Activated CD8-positive, alpha-beta T cell treated with anti-CD3 and anti-CD28 coated beads, Interleukin-2, amount 10 ng/mL, durations not matched to agents 7 days and 5 days (primary cell): ENCODE measurements at regions not wholly inside any gene's neighbourhood (a gene's known extent, or its start where the extent isn't known, plus 50 kb on each side); places are given as distances from the start of the nearest gene placed in this dataset.
"Not testable (repeated sequence)": the region's sequence is repeated elsewhere in the genome, so short reads cannot be mapped to it uniquely, and the experiment has no call there.

Source experiments
- ATAC-seq: fragments of 150-1000 bp; cut with Tn5 transposase; one replicate; pipeline ENCODE4 v1.10.0; 2021; ENCODE audit warnings: moderate library complexity
- CTCF ChIA-PET: fragments of 350-600 bp; sonication (Branson Sonifier 250); formaldehyde crosslinking; loops from one replicate; lab custom pipeline; 2021; ENCODE audit warnings: antibody characterized with exemption; lab: Charles Lee
- POLR2A ChIA-PET: fragments of 350-600 bp; sonication (Branson Sonifier 250); formaldehyde crosslinking; loops from one replicate; lab custom pipeline; 2021; ENCODE audit warnings: antibody characterized with exemption; lab: Charles Lee
- DNase-seq: peaks from one replicate; pipeline ENCODE4 v3.0.0-alpha.2; 2020
- H3K27ac Mint-ChIP-seq: one replicate; pipeline ENCODE4 v1.8.0; 2021; ENCODE audit warnings: mild to moderate bottlenecking, mixed read lengths
- H3K27me3 Mint-ChIP-seq: one replicate; pipeline ENCODE4 v1.8.0; 2021; ENCODE audit warnings: low read depth, mixed read lengths
- H3K36me3 Mint-ChIP-seq: one replicate; pipeline ENCODE4 v1.8.0; 2021; ENCODE audit warnings: low read depth, mixed read lengths
- H3K4me1 Mint-ChIP-seq: one replicate; pipeline ENCODE4 v1.8.0; 2021; ENCODE audit warnings: low read depth, mixed read lengths
- H3K4me3 Mint-ChIP-seq: one replicate; pipeline ENCODE4 v1.8.0; 2021; ENCODE audit warnings: mild to moderate bottlenecking, mixed read lengths
- H3K9me3 Mint-ChIP-seq: one replicate; pipeline ENCODE4 v1.8.0; 2022; ENCODE audit warnings: mixed read lengths; ENCODE audit not compliant: insufficient read depth

DNA sequence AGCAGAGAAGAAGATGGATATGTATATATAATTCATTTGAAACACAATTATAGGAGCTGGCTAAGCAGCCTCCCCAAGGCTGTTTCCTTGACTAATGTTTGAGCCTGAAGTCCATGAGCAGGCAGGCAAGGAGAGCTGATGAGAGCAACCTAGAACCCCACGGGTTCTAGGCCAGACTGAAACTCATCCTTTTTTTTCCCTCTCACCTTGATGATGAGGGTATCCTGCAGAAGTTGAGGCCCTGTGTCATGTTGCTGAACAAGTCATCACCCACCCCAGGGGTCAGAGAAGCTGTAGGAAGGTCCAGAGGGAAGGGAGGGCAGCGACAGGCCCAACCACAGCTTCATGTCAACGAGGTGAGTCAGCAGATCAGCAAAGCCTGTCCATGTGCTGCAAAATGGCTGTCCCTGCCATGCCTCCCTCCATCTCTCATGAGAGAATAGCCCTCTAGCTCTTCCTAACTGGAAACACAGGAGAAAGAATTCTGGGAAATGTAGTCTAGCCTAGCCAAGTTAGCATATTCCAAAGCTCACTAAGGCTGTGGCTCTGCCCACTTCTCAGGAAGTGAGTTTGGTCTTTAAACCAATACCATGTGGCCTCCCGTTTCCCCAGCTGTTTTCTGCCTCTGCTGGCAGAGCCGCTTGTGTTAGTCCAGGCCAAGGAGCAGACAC is 91.3 kb upstream of the DTNBP1 start:
- ChIA-PET CTCF (no interaction called here), POLR2A (no interaction called here)
- no peaks in the 10 kb centered on the region for H3K36me3 Mint-ChIP-seq
- DNase-seq = no peak
- peaks cover 7% of the 10 kb centered on the region for H3K27me3 Mint-ChIP-seq
- H3K27ac Mint-ChIP-seq = no peak overlapping the region
- H3K4me3 Mint-ChIP-seq = no peak overlapping the region
- no peaks in the 10 kb centered on the region for H3K4me1 Mint-ChIP-seq
- no peaks in the 10 kb centered on the region for H3K9me3 Mint-ChIP-seq
- ATAC-seq = no peak

DNA sequence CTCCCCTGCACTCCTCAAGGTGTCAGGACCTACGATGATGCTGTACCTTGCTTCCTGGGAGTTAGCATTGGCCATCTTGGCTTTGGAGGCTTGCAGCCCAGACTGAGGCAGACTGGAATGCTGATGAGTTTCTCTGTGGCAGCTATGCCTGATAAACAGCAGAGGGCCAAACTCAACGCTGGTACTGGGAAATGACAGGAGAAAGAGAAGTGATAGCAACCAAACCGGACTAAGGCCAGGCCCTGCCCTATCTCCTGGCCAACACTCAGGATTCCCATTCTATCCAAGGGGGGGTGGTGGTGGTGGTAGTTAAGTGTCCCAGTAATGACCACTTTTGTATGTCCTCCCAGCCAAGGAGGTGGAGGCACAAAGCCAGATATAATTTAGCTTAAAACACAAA is 90.0 kb upstream of the DTNBP1 start:
- ChIA-PET CTCF (no interaction called here), POLR2A (interaction anchor here (0.9 kb wide), 1 partner anchor 28 kb away, joined by 3 read pairs; no protein-coding TSS in a partner anchor)
- no peak overlapping the region for H3K27ac Mint-ChIP-seq
- H3K27me3 Mint-ChIP-seq = peaks cover 7% of the 10 kb centered on the region
- no peaks in the 10 kb centered on the region for H3K4me1 Mint-ChIP-seq
- no peaks in the 10 kb centered on the region for H3K36me3 Mint-ChIP-seq
- H3K4me3 Mint-ChIP-seq = no peak overlapping the region
- ATAC-seq = no peak
- no peaks in the 10 kb centered on the region for H3K9me3 Mint-ChIP-seq
- DNase-seq = no peak

DNA sequence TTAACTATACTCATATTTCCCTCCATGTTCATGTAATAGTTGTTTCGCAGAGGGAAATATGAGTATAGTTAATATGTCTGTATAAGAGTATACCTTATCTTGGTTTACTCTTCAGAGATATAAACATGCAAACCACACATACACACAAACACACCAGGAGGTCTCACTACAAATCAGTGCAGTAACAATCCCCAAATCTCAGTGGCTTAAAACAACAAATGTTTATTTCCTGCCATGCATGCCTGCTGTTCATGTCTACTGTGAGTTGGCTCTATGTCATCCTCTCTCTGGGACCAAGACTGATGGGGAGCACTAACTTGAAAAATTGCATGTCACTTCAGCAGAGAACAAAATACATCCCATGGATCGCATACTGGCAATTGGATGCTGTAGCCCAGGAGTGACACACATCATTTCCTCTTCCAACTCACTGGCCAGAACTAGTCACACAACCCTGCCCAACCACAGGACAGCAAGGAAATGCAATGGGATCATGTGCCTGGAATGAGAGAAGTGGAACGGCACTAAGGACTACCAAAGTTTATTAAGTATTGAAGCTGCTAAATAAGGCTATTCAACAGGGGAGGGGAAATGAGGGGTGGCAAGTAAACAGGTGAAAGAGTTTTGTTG is 89.0 kb upstream of the DTNBP1 start:
- Mint-ChIP-seq H3K27ac (no peak overlapping the region), H3K36me3 (no peaks in the 10 kb centered on the region), H3K27me3 (peaks cover 8% of the 10 kb centered on the region), H3K4me3 (no peak overlapping the region), H3K9me3 (no peaks in the 10 kb centered on the region), H3K4me1 (no peaks in the 10 kb centered on the region)
- ATAC-seq (no peak), DNase-seq (no peak)
- ChIA-PET CTCF (no interaction called here), POLR2A (interaction anchor here (0.9 kb wide), 1 partner anchor 27 kb away, joined by 3 read pairs; no protein-coding TSS in a partner anchor)

DNA sequence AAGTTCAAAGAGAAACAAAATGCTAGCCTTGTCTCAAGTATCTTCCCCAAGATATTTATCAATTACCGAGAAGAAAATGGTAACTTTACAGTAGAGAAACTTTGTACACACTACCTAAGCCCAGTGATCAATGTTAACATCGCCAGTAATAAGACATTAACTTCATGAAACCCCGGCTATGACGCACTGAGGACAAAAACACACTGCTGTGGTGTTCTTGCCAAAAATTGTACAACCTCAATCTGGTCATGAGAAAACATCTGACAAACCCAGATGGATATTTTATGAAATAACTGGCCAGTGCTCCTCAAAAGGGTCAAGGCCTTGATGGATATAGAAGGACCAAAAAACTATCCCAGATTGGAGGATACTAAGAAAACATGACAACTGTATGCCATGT is 85.5 kb upstream of the DTNBP1 start:
- no peak overlapping the region for H3K27ac Mint-ChIP-seq
- no peaks in the 10 kb centered on the region for H3K36me3 Mint-ChIP-seq
- ChIA-PET POLR2A (no interaction called here), CTCF (no interaction called here)
- no peak overlapping the region for H3K4me3 Mint-ChIP-seq
- DNase-seq (no peak), ATAC-seq (no peak)
- H3K9me3 Mint-ChIP-seq = no peaks in the 10 kb centered on the region
- no peaks in the 10 kb centered on the region for H3K4me1 Mint-ChIP-seq
- peaks cover 8% of the 10 kb centered on the region for H3K27me3 Mint-ChIP-seq

DNA sequence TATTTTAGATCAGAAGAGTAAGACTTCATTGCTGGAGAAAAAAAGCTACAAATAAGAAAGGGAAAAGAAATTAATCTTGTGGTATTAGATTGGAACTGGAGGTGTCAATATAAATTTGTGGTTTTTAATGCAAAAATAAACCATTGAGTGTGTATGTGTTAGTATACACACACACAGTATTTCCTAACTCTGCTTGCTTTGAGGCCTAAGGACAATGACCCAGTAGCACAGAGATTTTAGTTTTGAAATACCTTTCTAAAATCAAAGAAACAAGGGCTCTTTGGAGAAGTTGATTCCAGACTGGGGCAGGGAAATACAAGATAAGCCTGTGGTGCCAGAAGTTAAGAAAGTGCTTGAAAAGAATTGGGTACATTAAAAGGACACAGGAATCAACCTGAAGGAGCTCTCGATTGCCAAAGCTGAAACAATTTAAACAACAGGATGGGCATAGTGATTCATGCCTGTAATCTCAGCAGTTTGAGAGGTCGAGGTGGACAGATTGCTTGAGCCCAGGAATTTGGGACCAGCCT is 84.6 kb upstream of the DTNBP1 start:
- Mint-ChIP-seq H3K9me3 (no peaks in the 10 kb centered on the region), H3K4me3 (no peak overlapping the region), H3K27ac (no peak overlapping the region), H3K27me3 (peaks cover 12% of the 10 kb centered on the region), H3K36me3 (no peaks in the 10 kb centered on the region), H3K4me1 (no peaks in the 10 kb centered on the region)
- POLR2A ChIA-PET = no interaction called here
- CTCF ChIA-PET = interaction anchor here (1.4 kb wide), 1 partner anchor 458 kb away, joined by 3 read pairs; no protein-coding TSS in a partner anchor
- DNase-seq (no peak), ATAC-seq (no peak)

DNA sequence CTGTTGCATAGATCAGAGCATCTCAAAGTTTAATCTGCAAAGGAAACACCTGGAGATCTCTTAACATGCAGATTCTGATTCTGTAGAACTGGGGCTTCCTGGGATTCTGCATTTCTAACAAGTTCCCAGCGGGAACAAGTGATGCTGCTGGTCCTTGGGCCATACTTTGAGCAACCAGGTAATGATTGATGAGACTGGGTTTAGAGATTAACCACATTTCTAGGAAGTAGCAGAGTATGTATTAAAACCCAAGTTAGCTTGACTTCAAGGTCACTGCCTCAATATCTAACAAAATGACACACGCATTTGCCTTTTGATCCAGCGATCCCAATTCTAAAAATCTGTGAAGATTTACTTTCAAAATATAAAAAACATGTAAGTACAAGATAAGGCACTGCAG is 83.0 kb upstream of the DTNBP1 start:
- Mint-ChIP-seq H3K36me3 (no peaks in the 10 kb centered on the region), H3K9me3 (no peaks in the 10 kb centered on the region), H3K4me1 (no peaks in the 10 kb centered on the region), H3K27me3 (peaks cover 5% of the 10 kb centered on the region), H3K27ac (no peak overlapping the region), H3K4me3 (no peak overlapping the region)
- DNase-seq = no peak
- CTCF ChIA-PET = no interaction called here
- no peak for ATAC-seq
- POLR2A ChIA-PET = no interaction called here

DNA sequence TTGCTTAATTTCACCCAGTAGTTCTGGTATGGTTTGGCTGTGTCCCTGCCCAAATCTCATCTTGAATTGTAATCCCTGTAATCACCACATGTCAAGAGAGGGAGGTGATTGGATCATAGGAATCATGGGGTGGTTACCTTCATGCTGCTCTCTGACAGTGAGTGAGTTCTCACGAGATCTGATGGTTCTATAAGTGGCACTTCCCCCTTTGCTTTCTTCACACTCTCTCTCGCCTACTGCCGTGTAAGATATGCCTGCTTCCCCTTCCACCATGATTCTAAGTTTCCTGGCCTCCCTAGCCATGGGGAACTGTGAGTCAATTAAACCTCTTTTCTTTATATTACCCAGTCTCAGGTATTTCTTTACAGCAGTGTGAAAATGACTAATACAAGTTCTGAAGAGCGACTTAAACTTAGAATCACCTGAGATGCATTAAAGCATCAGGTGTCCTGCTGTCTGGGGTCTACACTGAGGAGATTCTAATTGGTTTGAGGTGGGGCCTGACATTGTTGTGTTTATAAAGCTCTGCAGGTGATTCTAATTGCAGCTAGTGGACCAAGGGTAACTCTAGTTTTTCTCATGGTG is 82.1 kb upstream of the DTNBP1 start:
- no peaks in the 10 kb centered on the region for H3K4me1 Mint-ChIP-seq
- ChIA-PET POLR2A (no interaction called here), CTCF (no interaction called here)
- no peaks in the 10 kb centered on the region for H3K36me3 Mint-ChIP-seq
- H3K9me3 Mint-ChIP-seq = no peaks in the 10 kb centered on the region
- ATAC-seq (no peak), DNase-seq (no peak)
- no peak overlapping the region for H3K27ac Mint-ChIP-seq
- H3K4me3 Mint-ChIP-seq = no peak overlapping the region
- peaks cover 5% of the 10 kb centered on the region for H3K27me3 Mint-ChIP-seq

DNA sequence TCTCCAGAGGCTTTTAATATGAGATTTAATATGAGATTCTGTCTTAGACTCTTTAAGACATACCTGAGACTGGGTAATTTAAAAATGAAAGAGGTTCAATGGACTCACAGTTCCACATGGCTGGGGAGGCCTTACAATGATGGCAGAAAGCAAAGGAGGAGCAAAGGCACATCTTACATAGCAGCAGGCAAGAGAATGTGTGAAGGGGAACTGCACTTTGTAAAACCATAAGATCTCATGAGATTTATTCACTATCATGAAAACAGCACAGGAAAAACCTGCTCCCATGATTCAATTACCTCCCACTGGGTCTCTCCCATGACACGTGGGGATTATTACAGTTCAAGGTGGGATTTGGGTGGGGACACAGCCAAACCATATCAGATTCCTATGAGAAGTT is 79.2 kb upstream of the DTNBP1 start:
- H3K4me3 Mint-ChIP-seq, H3K36me3 Mint-ChIP-seq, DNase-seq, H3K4me1 Mint-ChIP-seq, H3K27me3 Mint-ChIP-seq, POLR2A ChIA-PET, H3K9me3 Mint-ChIP-seq, H3K27ac Mint-ChIP-seq, ATAC-seq, CTCF ChIA-PET: not testable (repeated sequence)

DNA sequence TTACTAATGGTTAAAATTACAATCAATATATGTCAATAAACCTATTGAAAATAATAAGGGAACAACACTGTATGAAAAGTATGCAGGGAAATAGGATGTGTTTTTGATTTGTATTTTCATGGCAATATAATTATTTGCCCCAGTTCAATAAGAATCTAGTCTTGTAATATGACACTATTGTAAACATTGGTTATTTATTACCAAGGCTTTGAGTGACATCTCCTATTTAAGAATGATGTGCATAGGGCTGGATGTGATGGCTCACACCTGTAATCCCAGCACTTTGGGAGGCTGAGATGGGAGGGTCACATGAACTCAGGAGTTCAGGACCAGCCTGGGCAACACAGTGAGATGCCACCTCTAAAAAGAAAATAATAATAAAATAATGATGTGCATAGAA is 78.6 kb upstream of the DTNBP1 start:
- Mint-ChIP-seq H3K36me3 (no peaks in the 10 kb centered on the region), H3K27me3 (peaks cover 4% of the 10 kb centered on the region), H3K9me3 (no peaks in the 10 kb centered on the region), H3K27ac (no peak overlapping the region), H3K4me3 (no peak overlapping the region), H3K4me1 (no peaks in the 10 kb centered on the region)
- ChIA-PET CTCF (no interaction called here), POLR2A (no interaction called here)
- no peak for ATAC-seq
- no peak for DNase-seq

DNA sequence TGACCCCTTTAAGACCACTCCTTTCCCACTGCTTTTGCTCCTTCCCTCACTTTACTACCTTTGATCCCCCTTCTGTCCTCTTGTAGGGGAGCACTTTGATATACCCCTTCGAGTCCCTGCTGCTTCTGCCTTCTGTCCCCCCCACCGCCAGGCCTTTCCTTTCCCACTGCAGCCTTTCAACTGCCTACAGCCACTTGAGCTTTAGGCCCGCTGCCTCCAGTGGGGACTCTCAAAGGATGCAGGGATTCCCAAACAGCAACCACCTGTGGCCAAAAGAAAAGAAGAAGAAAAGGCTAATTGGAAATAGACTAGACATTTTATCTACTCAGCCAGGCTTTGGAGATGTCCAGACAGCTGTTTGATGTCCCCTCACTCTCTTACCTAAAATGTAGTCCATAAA is 77.0 kb upstream of the DTNBP1 start:
- H3K9me3 Mint-ChIP-seq = no peaks in the 10 kb centered on the region
- ChIA-PET POLR2A (no interaction called here), CTCF (no interaction called here)
- peaks cover 4% of the 10 kb centered on the region for H3K27me3 Mint-ChIP-seq
- ATAC-seq = no peak
- no peak overlapping the region for H3K27ac Mint-ChIP-seq
- H3K36me3 Mint-ChIP-seq = no peaks in the 10 kb centered on the region
- H3K4me1 Mint-ChIP-seq = peaks cover 12% of the 10 kb centered on the region
- no peak overlapping the region for H3K4me3 Mint-ChIP-seq
- DNase-seq = no peak

DNA sequence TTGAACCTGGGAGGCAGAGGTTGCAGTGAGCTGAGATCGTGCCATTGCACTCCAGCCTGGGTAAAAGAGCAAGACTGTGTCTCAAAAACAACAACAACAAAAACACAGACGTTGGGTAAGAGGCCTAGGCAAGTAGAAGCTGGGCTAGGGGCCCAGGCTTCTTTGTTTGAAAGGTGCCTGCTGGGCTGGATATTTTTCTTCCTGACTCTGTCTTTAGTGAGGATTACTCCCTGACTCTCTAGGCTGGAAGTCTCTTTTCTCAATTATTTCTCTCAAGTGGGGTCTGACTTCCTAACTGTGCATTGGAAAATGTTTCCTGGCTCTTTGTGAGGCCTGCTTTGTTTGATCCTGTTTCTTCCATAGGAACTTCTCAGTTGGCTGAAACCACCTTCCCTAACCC is 76.5 kb upstream of the DTNBP1 start:
- Mint-ChIP-seq H3K4me1 (peaks cover 14% of the 10 kb centered on the region), H3K36me3 (no peaks in the 10 kb centered on the region), H3K4me3 (no peak overlapping the region), H3K27ac (no peak overlapping the region), H3K9me3 (no peaks in the 10 kb centered on the region), H3K27me3 (peaks cover 4% of the 10 kb centered on the region)
- DNase-seq (no peak), ATAC-seq (no peak)
- POLR2A ChIA-PET = no interaction called here
- CTCF ChIA-PET = no interaction called here

DNA sequence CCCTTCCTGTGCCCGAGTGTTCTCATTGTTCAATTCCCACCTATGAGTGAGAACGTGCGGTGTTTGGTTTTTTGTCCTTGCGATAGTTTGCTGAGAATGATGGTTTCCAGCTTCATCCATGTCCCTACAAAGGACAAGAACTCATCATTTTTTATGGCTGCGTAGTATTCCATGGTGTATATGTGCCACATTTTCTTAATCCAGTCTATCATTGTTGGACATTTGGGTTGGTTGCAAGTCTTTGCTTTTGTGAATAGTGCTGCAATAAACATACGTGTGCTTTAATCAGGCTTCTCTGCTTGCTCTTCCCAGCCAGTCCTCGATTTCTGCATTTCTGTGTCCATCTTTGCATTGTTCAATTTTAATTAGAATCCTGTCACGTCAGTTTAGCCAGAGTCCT is 75.4 kb upstream of the DTNBP1 start:
- peaks cover 16% of the 10 kb centered on the region for H3K4me1 Mint-ChIP-seq
- DNase-seq, H3K27ac Mint-ChIP-seq, H3K27me3 Mint-ChIP-seq, ATAC-seq, H3K4me3 Mint-ChIP-seq, POLR2A ChIA-PET, H3K36me3 Mint-ChIP-seq, CTCF ChIA-PET, H3K9me3 Mint-ChIP-seq: not testable (repeated sequence)
